CD4-positive, alpha-beta T cell (primary cell): ENCODE measurements at regions not wholly inside any gene's neighbourhood (a gene's known extent, or its start where the extent isn't known, plus 50 kb on each side); places are given as distances from the start of the nearest gene placed in this dataset.

ENCODE experiments used
- ATAC-seq: fragments of 200-7000 bp; cut with Tn5 transposase; one replicate; pipeline ENCODE4 v1.10.0; 2022; ENCODE audit warnings: mild to moderate bottlenecking; ENCODE audit not compliant: poor library complexity
- CTCF ChIA-PET: fragments of 350-600 bp; sonication (Branson Sonifier 250); formaldehyde crosslinking; loops from one replicate; lab custom pipeline; 2021; ENCODE audit warnings: antibody characterized with exemption, inconsistent platforms; lab: Charles Lee
- POLR2A ChIA-PET: fragments of 350-600 bp; sonication (Branson Sonifier 250); formaldehyde crosslinking; loops from one replicate; lab custom pipeline; 2021; ENCODE audit warnings: antibody characterized with exemption, inconsistent platforms; lab: Charles Lee
- DNase-seq, 14 experiments: peaks; one replicate each; pipeline ENCODE4 v3.0.0-alpha.2; 2013 to 2020; ENCODE audit warnings: mixed read lengths in 2 of 14
- H3K27ac ChIP-seq, 2 donors: one replicate each; pipeline versions ENCODE4 v1.5.1 to v1.7.0; 2013; ENCODE audit warnings: low read length in 2 of 2, low read depth in 1 of 2, mild to moderate bottlenecking in 1 of 2
- H3K27me3 ChIP-seq, 2 experiments: 1 replicate in 1 of 2; 2 replicates in 1 of 2; pipeline versions ENCODE4 v1.6.1 to v1.7.0; 2013; ENCODE audit warnings: low read length in 2 of 2, control low read depth in 1 of 2, mild to moderate bottlenecking in 1 of 2, moderate library complexity in 1 of 2; ENCODE audit not compliant: insufficient read depth in 2 of 2, control insufficient read depth in 1 of 2
- H3K36me3 ChIP-seq: one replicate; pipeline ENCODE4 v1.6.1; 2013; ENCODE audit warnings: low read length, control low read depth; ENCODE audit not compliant: insufficient read depth
- H3K4me1 ChIP-seq: one replicate; pipeline ENCODE4 v1.6.1; 2013; ENCODE audit warnings: low read length, control low read depth; ENCODE audit not compliant: insufficient read depth
- H3K4me3 ChIP-seq: one replicate; pipeline ENCODE4 v1.5.1; 2013; ENCODE audit warnings: mild to moderate bottlenecking, low read length, moderate library complexity
- H3K9me3 ChIP-seq, 2 experiments: 1 replicate in 1 of 2; 2 replicates in 1 of 2; pipeline versions ENCODE4 v1.6.1 to v1.7.0; 2013; ENCODE audit warnings: low read length in 2 of 2, mild to moderate bottlenecking in 2 of 2, control low read depth in 1 of 2, moderate library complexity in 1 of 2; ENCODE audit not compliant: control insufficient read depth in 1 of 2, insufficient read depth in 1 of 2
- H3K27ac Mint-ChIP-seq: one replicate; pipeline ENCODE4 v1.8.0; 2020; ENCODE audit warnings: mixed read lengths
- H3K27me3 Mint-ChIP-seq: one replicate; pipeline ENCODE4 v1.8.0; 2021; ENCODE audit warnings: mixed read lengths
- H3K36me3 Mint-ChIP-seq: one replicate; pipeline ENCODE4 v1.8.0; 2021; ENCODE audit warnings: low read depth, mixed read lengths
- H3K4me1 Mint-ChIP-seq: one replicate; pipeline ENCODE4 v1.8.0; 2021; ENCODE audit warnings: low read depth, mixed read lengths
- H3K4me3 Mint-ChIP-seq: one replicate; pipeline ENCODE4 v1.8.0; 2020; ENCODE audit warnings: mild to moderate bottlenecking, mixed read lengths
- H3K9me3 Mint-ChIP-seq: one replicate; pipeline ENCODE4 v1.8.0; 2020; ENCODE audit warnings: mixed read lengths
- intact Hi-C, 2 experiments: fragments of 100-400 bp; cut with DNase I in 1 of 2; cut with micrococcal nuclease in 1 of 2; formaldehyde crosslinking; loops; one replicate each; pipeline versions ENCODE4 v1.15.1 to v1.9.0; 2023 to 2025; cut with DNase I, micrococcal nuclease
- TF ChIP-seq, protein P1 (sequence below): fragments of 200-600 bp; IDR thresholded peaks from one replicate; pipeline ENCODE4 v1.8.0; 2022; ENCODE audit warnings: antibody characterized with exemption, mild to moderate bottlenecking

DNA sequence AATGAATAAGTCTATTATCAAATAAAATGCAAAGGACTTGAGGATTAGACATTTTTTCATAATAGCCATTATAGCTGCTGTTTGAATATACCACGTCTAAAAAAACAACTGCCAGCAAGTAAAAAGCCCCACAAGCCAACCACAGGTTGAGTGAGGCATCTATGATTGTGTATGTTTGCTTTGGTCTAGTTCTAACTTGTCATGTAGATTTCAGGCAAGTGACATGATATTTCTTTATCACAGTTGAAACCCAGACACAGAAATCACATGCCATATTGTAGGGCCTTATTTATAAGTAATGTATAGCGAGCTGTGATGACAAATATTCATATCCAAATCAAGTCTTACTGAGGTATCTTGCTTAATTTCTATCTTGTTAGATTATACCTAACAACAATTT, 225.8 kb downstream of the EMP1 start:
- TF ChIP-seq, protein P1, sequence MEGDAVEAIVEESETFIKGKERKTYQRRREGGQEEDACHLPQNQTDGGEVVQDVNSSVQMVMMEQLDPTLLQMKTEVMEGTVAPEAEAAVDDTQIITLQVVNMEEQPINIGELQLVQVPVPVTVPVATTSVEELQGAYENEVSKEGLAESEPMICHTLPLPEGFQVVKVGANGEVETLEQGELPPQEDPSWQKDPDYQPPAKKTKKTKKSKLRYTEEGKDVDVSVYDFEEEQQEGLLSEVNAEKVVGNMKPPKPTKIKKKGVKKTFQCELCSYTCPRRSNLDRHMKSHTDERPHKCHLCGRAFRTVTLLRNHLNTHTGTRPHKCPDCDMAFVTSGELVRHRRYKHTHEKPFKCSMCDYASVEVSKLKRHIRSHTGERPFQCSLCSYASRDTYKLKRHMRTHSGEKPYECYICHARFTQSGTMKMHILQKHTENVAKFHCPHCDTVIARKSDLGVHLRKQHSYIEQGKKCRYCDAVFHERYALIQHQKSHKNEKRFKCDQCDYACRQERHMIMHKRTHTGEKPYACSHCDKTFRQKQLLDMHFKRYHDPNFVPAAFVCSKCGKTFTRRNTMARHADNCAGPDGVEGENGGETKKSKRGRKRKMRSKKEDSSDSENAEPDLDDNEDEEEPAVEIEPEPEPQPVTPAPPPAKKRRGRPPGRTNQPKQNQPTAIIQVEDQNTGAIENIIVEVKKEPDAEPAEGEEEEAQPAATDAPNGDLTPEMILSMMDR: no peak

DNA sequence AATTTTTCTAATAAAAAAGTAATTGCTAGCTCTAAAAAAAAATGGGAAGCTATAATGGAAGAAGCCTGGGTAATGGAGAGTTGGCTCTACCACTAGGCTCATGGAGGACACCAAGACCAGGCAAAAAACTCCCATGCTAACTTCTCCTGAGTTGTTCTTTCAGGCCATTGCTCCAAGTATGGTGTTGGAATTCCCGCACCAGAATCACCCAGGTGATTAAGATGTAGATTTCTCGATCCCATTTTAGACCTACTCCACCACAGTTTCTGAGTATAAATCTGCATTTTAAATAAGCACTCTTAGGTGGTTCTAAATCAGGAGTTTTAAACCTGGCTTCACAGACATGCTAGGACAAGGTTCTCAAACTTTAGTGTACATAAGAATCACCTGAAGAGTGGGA, 221.0 kb downstream of the EMP1 start:
- Mint-ChIP-seq H3K36me3 (no peaks in the 10 kb centered on the region), H3K9me3 (no peaks in the 10 kb centered on the region), H3K27ac (no peak overlapping the region), H3K4me1 (no peaks in the 10 kb centered on the region), H3K27me3 (no peaks in the 10 kb centered on the region), H3K4me3 (no peak overlapping the region)
- ChIA-PET POLR2A (no interaction called here), CTCF (no interaction called here)
- Histone ChIP-seq H3K4me1 (no peaks in the 10 kb centered on the region), H3K27ac (no peak overlapping the region), H3K9me3 (no peaks in the 10 kb centered on the region), H3K4me3 (no peak overlapping the region), H3K36me3 (no peaks in the 10 kb centered on the region), H3K27me3 (no peaks in the 10 kb centered on the region)
- TF ChIP-seq, protein P1: no peak
- intact Hi-C loops: no loop called here
- ATAC-seq (no peak), DNase-seq (no peak)

More for the DNA sequence above, 225.8 kb downstream of the EMP1 start:
- Mint-ChIP-seq H3K27me3 (peaks cover 7% of the 10 kb centered on the region), H3K36me3 (no peaks in the 10 kb centered on the region), H3K4me3 (no peak overlapping the region), H3K4me1 (no peaks in the 10 kb centered on the region), H3K27ac (no peak overlapping the region), H3K9me3 (no peaks in the 10 kb centered on the region)
- no peaks in the 10 kb centered on the region for H3K4me1 ChIP-seq
- no peaks in the 10 kb centered on the region for H3K9me3 ChIP-seq
- intact Hi-C loops: no loop called here
- POLR2A ChIA-PET: no interaction called here
- CTCF ChIA-PET: no interaction called here
- DNase-seq (no peak), ATAC-seq (no peak)
- no peak overlapping the region for H3K4me3 ChIP-seq
- no peaks in the 10 kb centered on the region for H3K27me3 ChIP-seq
- no peaks in the 10 kb centered on the region for H3K36me3 ChIP-seq
- H3K27ac ChIP-seq: no peak overlapping the region

DNA sequence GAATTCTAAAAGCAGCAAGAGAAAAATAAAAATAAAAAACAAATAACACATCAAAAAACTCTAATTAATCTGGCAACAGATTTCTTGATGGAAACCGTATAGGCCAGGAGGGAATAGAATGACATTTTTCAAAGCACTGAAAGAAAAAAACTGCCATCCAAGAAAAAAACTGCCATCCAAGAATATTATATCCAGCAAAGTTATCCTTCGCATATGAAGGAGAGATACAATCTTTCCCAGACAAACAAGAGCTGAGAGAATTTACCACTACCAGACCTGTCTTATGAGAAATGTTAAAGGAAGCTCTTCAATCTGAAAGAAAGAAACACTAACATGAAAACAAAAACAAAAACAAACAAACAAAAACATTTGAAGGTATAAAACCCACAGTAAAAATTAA, 214.8 kb downstream of the EMP1 start:
- Histone ChIP-seq H3K9me3 (peaks cover 0 to 3% of the 10 kb centered on the region in 2 experiments), H3K27ac (no peak overlapping the region), H3K36me3 (no peaks in the 10 kb centered on the region), H3K27me3 (peaks cover 0 to 3% of the 10 kb centered on the region in 2 experiments), H3K4me1 (no peaks in the 10 kb centered on the region), H3K4me3 (no peak overlapping the region)
- POLR2A ChIA-PET: no interaction called here
- TF ChIP-seq, protein P1: no peak
- intact Hi-C loops: no loop called here
- no peaks in the 10 kb centered on the region for H3K36me3 Mint-ChIP-seq
- H3K4me3 Mint-ChIP-seq: no peak overlapping the region
- no peak for DNase-seq
- H3K9me3 Mint-ChIP-seq: peaks cover 4% of the 10 kb centered on the region
- CTCF ChIA-PET: no interaction called here
- no peak for ATAC-seq
- H3K4me1 Mint-ChIP-seq: no peaks in the 10 kb centered on the region
- H3K27ac Mint-ChIP-seq: no peak overlapping the region
- peaks cover 4% of the 10 kb centered on the region for H3K27me3 Mint-ChIP-seq
